ENCODE measurements at regions not wholly inside any gene's neighbourhood (a gene's known extent, or its start where the extent isn't known, plus 50 kb on each side); places are given as distances from the start of the nearest gene placed in this dataset.

- DNase-seq = no peak
Observed at GRCh38 chr6:98581705-98582104, 252.7 kb upstream of the POU3F2 start.

- no peak for DNase-seq
Observed at GRCh38 chr6:98583506-98583905, 250.9 kb upstream of the POU3F2 start.

- DNase-seq = no peak
Observed at GRCh38 chr6:98586163-98586562, 248.2 kb upstream of the POU3F2 start.

- no peak for DNase-seq
Observed at GRCh38 chr6:98587555-98587954, 246.8 kb upstream of the POU3F2 start.

GRCh38 chr6:98589536-98589935 is 244.8 kb upstream of the POU3F2 start:
- DNase-seq = no peak

GRCh38 chr6:98590136-98590681 is 244.2 kb upstream of the POU3F2 start:
- DNase-seq = no peak

GRCh38 chr6:98590997-98591396 is 243.4 kb upstream of the POU3F2 start:
- DNase-seq = no peak

GRCh38 chr6:98593676-98594075 is 240.7 kb upstream of the POU3F2 start:
- DNase-seq = no peak

- DNase-seq = no peak
Observed at GRCh38 chr6:98601716-98602115, 232.7 kb upstream of the POU3F2 start.

GRCh38 chr6:98605705-98606104 is 228.7 kb upstream of the POU3F2 start:
- DNase-seq = no peak

GRCh38 chr6:98627129-98627775 is 207.1 kb upstream of the POU3F2 start:
- no peak for DNase-seq

GRCh38 chr6:98633886-98634285 is 200.5 kb upstream of the POU3F2 start:
- DNase-seq = no peak

- DNase-seq = no peak
Observed at GRCh38 chr6:98634569-98634968, 199.8 kb upstream of the POU3F2 start.

- no peak for DNase-seq
Observed at GRCh38 chr6:98635191-98635590, 199.2 kb upstream of the POU3F2 start.

- DNase-seq = no peak
Observed at GRCh38 chr6:98636941-98637340, 197.4 kb upstream of the POU3F2 start.

- no peak for DNase-seq
Observed at GRCh38 chr6:98639089-98639635, 195.2 kb upstream of the POU3F2 start.

GRCh38 chr6:98640366-98640765 is 194.0 kb upstream of the POU3F2 start:
- no peak for DNase-seq

GRCh38 chr6:98641949-98642719 is 192.2 kb upstream of the POU3F2 start:
- no peak for DNase-seq

- DNase-seq = no peak
Observed at GRCh38 chr6:98644063-98644462, 190.3 kb upstream of the POU3F2 start.

- DNase-seq = no peak
Observed at GRCh38 chr6:98648211-98648914, 186.0 kb upstream of the POU3F2 start.

- DNase-seq = no peak
Observed at GRCh38 chr6:98650941-98651340, 183.4 kb upstream of the POU3F2 start.

GRCh38 chr6:98653179-98653578 is 181.2 kb upstream of the POU3F2 start:
- no peak for DNase-seq

GRCh38 chr6:98657764-98658163 is 176.6 kb upstream of the POU3F2 start:
- DNase-seq = no peak
